ENCODE measurements at regions not wholly inside any gene's neighbourhood (a gene's known extent, or its start where the extent isn't known, plus 50 kb on each side); places are given as distances from the start of the nearest gene placed in this dataset.

DNA sequence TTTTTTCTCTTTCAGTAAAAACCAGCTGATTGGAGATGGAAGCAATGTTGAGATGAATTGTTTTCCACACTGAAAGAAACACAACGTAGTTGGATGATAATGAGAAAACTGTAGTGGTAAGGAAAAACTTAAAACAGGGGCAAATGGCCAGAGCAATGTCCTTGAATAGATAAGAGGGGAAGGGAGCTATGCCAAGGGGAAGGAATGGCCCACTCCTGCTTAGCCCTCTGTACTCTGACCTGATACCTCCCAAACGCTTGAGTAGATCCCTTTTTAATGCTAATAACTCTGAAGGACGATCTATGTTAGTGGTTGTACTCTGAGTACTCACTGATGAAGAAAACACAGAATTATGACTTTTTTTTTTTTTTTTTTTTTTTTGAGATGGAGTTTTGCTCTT, 114.7 kb upstream of the DAB2 start:
- no peak overlapping the region for H2AK5ac ChIP-seq (ENCODE audit: insufficient read length, low read length)
- H4K20me1 ChIP-seq (ENCODE audit: control insufficient read depth, insufficient read depth, insufficient read length): no peaks in the 10 kb centered on the region
- Mint-ChIP-seq H3K36me3 (ENCODE audit: insufficient read depth in 1 of 3, low read depth in 3 of 3) (no peaks in the 10 kb centered on the region), H3K4me1 (no peaks in the 10 kb centered on the region), H3K4me3 (no peak overlapping the region), H3K9me3 (no peaks in the 10 kb centered on the region), H3K27me3 (ENCODE audit: low read depth) (0 out of 2 replicates have a peak, but pooled peaks cover 2% of the 10 kb centered on the region), H3K27ac (no peak overlapping the region)
- TF ChIP-seq, protein P1, sequence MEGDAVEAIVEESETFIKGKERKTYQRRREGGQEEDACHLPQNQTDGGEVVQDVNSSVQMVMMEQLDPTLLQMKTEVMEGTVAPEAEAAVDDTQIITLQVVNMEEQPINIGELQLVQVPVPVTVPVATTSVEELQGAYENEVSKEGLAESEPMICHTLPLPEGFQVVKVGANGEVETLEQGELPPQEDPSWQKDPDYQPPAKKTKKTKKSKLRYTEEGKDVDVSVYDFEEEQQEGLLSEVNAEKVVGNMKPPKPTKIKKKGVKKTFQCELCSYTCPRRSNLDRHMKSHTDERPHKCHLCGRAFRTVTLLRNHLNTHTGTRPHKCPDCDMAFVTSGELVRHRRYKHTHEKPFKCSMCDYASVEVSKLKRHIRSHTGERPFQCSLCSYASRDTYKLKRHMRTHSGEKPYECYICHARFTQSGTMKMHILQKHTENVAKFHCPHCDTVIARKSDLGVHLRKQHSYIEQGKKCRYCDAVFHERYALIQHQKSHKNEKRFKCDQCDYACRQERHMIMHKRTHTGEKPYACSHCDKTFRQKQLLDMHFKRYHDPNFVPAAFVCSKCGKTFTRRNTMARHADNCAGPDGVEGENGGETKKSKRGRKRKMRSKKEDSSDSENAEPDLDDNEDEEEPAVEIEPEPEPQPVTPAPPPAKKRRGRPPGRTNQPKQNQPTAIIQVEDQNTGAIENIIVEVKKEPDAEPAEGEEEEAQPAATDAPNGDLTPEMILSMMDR (conservative IDR thresholded peaks at IDR 0.05): no peak
- no peak overlapping the region for H4K8ac ChIP-seq (replicated peaks; ENCODE audit: insufficient read length, low read depth, low read length)
- DNase-seq: no peak
- no peak overlapping the region for H3K9ac ChIP-seq (ENCODE audit: extremely low read depth, insufficient read length, low read length)
- H4K5ac ChIP-seq (ENCODE audit: insufficient read length, low read depth, low read length): no peak overlapping the region
- no peak overlapping the region for H3K18ac ChIP-seq (ENCODE audit: insufficient read length, low read depth, low read length)
- no peaks in the 10 kb centered on the region for H3K23me2 ChIP-seq (ENCODE audit: insufficient read length, low read depth, low read length, poor library complexity, severe bottlenecking)
- H3K9me3 ChIP-seq (ENCODE audit: control insufficient read depth, low read depth, low read length): no peaks in the 10 kb centered on the region
- H3K4me2 ChIP-seq (ENCODE audit: insufficient read depth, insufficient read length, low read length): no peak overlapping the region
- no peaks in the 10 kb centered on the region for H3K79me1 ChIP-seq (ENCODE audit: insufficient read depth, low read depth, low read length, poor library complexity, severe bottlenecking)
- no peaks in the 10 kb centered on the region for H3K79me2 ChIP-seq (ENCODE audit: insufficient read depth, low read length)
- no peak overlapping the region for H2BK20ac ChIP-seq (ENCODE audit: low read depth, low read length, poor library complexity, severe bottlenecking)
- H4K91ac ChIP-seq (ENCODE audit: insufficient read length, low read depth, low read length): no peak overlapping the region
- no peak overlapping the region for H3T11ph ChIP-seq (ENCODE audit: low read length)
- H3K14ac ChIP-seq (ENCODE audit: insufficient read depth, low read length): no peak overlapping the region
- no peak overlapping the region for H2BK12ac ChIP-seq (ENCODE audit: insufficient read length, low read depth, low read length)
- H3K23ac ChIP-seq (ENCODE audit: insufficient read length, low read depth, low read length): no peak overlapping the region
- no peak overlapping the region for H3K56ac ChIP-seq (ENCODE audit: insufficient read length, low read depth, low read length)
- H2BK15ac ChIP-seq (ENCODE audit: low read depth, low read length): no peak overlapping the region
- no peak overlapping the region for H2BK5ac ChIP-seq (ENCODE audit: insufficient read length, low read length)
- H3K27ac ChIP-seq (ENCODE audit: insufficient read length, low read depth, low read length): no peak overlapping the region
- H2BK120ac ChIP-seq (ENCODE audit: low read depth, low read length, poor library complexity, severe bottlenecking): no peak overlapping the region
- H3K4ac ChIP-seq (ENCODE audit: low read depth, low read length): no peak overlapping the region
- WGBS (ENCODE audit: extremely low coverage, insufficient read length, low lambda C conversion rate): no CpG with 5 or more reads among the region's 3 CpGs
- H3K4me1 ChIP-seq (ENCODE audit: insufficient read depth, low read length): no peaks in the 10 kb centered on the region; the same call in 1 of the 2 replicates
- no peak overlapping the region for H2AFZ ChIP-seq (ENCODE audit: low read length)
- H3K27me3 ChIP-seq (ENCODE audit: insufficient read depth, low read length): no peaks in the 10 kb centered on the region

All from H9 (cell line).